ENCODE measurements at regions not wholly inside any gene's neighbourhood (a gene's known extent, or its start where the extent isn't known, plus 50 kb on each side); places are given as distances from the start of the nearest gene placed in this dataset.

DNA sequence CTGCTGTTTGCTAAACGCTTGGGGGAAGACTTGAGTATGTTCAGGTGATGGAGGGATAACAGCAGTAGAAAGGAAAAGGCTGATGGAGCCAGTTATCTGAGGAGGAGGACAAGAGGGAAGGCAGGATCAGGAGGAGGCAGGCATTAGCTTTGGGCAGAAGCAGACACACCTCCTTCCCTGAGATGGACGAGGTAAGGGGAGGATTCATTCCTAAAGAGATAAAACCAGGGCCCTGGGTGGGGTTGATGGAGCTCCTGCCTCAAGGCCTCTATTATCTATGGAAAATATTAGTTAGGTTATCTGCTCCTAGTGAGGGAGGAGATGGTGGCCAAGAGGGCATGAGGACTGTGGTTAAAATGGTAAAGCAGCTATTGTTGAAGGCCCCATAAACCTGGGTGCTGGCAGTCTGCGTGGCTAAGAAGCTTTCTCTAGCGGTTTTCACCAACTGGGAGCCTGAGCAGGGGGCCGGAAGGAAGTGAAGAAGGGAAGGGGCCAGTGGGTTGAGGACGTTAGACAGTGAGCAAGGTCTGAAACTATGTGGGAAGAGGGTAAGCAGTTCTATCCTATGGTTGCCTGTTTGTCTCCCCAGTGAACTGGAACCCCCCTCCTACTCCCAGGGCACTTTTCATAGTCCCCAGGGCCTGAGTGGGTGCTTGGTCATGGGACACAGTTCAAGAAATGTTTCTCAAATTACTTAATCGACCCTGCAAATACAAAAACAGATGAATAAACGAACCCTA, 56.6 kb upstream of the HK2 start:
- H3K79me2 ChIP-seq (ENCODE audit: control insufficient read depth, insufficient read depth, low read length) = no peaks in the 10 kb centered on the region
- ATAC-seq (ENCODE audit: low read depth) (no peak), DNase-seq (no peak)
- Mint-ChIP-seq H3K4me3 (no peak overlapping the region), H3K27ac (peak overlapping the region; percentile 20), H3K4me1 (peaks cover 12% of the 10 kb centered on the region), H3K9me3 (ENCODE audit: insufficient read depth) (no peaks in the 10 kb centered on the region), H3K27me3 (no peaks in the 10 kb centered on the region)
- no peaks in the 10 kb centered on the region for H4K20me1 ChIP-seq (ENCODE audit: control insufficient read depth, insufficient read depth, low read length, poor library complexity, severe bottlenecking)
- H3K9ac ChIP-seq (ENCODE audit: low read length) = no peak overlapping the region
- H3K4me1 ChIP-seq (ENCODE audit: control insufficient read depth in 2 of 2, insufficient read depth in 2 of 2, low read length in 2 of 2) = peaks cover 0 to 5% of the 10 kb centered on the region in 2 donors
- H3K27ac ChIP-seq (ENCODE audit: low read length in 2 of 2) = no peak overlapping the region
- peaks cover 0 to 3% (median 0%) of the 10 kb centered on the region in 4 experiments for H3K27me3 ChIP-seq (replicated peaks in 1 of 4; ENCODE audit: control extremely low read depth in 1 of 4, control insufficient read depth in 3 of 4, insufficient read depth in 4 of 4, low read length in 3 of 4)
- no peak overlapping the region for H3K4me3 ChIP-seq (ENCODE audit: control extremely low read depth in 1 of 5, extremely low read depth in 1 of 5, insufficient read depth in 1 of 5, low read depth in 2 of 5, low read length in 4 of 5)
- no peaks in the 10 kb centered on the region for H3K9me3 ChIP-seq (ENCODE audit: control extremely low read depth in 1 of 3, control insufficient read depth in 2 of 3, insufficient read depth in 1 of 3, low read length in 2 of 3)
- TF ChIP-seq, protein P1, sequence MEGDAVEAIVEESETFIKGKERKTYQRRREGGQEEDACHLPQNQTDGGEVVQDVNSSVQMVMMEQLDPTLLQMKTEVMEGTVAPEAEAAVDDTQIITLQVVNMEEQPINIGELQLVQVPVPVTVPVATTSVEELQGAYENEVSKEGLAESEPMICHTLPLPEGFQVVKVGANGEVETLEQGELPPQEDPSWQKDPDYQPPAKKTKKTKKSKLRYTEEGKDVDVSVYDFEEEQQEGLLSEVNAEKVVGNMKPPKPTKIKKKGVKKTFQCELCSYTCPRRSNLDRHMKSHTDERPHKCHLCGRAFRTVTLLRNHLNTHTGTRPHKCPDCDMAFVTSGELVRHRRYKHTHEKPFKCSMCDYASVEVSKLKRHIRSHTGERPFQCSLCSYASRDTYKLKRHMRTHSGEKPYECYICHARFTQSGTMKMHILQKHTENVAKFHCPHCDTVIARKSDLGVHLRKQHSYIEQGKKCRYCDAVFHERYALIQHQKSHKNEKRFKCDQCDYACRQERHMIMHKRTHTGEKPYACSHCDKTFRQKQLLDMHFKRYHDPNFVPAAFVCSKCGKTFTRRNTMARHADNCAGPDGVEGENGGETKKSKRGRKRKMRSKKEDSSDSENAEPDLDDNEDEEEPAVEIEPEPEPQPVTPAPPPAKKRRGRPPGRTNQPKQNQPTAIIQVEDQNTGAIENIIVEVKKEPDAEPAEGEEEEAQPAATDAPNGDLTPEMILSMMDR (IDR thresholded peaks at IDR 0.05) = no peak
- TF ChIP-seq EZH2 (IDR thresholded peaks at IDR 0.05; ENCODE audit: borderline replicate concordance, insufficient read depth, low read depth, low read length, poor library complexity, severe bottlenecking) = no peak
- CTCF ChIA-PET = no interaction called here
- no peak overlapping the region for H2AFZ ChIP-seq (ENCODE audit: insufficient read depth, low read depth, low read length, poor library complexity, severe bottlenecking)
- H3K4me2 ChIP-seq (replicated peaks; ENCODE audit: low read depth, low read length, poor library complexity, severe bottlenecking) = no peak overlapping the region
- intact Hi-C loops (cut with micrococcal nuclease) = no loop called here
- POLR2A ChIA-PET = no interaction called here
- no peaks in the 10 kb centered on the region for H3K36me3 ChIP-seq (replicated peaks in 1 of 2; ENCODE audit: control extremely low read depth in 1 of 2, control insufficient read depth in 1 of 2, extremely low read depth in 1 of 2, insufficient read depth in 2 of 2, low read length in 1 of 2)
- WGBS (ENCODE audit: insufficient coverage) = 63% methylated on average over 4 of the region's 8 CpGs

DNA sequence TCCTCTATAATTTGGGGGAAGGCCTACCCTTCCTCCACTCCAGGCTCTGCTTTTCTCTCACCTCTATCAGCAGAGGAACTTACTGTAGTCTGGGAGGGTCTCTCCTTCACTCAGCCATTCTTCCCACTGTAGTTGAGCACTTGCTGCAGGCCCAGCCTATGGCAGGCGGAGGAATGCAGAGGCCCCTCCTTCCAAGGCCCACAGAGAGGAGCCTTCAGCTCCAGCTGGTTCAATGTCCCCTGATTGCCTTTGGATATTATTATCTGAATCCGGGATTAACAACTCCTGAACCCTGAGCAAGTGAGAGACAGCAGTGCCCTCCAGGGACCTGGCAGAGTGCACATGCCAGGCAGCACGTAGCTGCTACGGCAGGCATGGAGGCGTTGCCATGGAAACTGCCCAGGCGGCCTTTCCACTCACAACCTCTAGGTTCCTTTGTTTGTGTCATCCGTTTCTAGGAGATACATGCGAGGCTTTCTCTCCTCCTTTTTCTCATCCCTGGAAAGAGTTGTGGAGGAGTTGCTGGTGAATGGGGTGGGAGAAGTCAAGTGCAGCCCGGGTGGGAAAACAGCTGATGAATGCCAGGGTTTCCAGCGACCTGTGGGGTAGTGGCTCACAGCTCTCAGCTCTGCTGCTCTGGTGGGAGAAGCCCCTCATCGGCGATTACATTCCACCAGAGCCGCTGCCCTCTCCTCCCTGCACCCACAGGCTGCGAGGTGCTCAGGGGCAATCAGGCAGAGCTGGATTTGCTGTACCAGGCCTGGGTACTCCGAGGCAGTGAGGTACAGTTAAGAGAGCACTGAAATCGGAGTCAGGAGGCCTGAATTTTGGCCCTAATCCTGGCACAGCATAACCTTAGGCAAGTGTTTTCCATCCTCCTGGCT, 55.3 kb upstream of the HK2 start:
- CTCF ChIA-PET = no interaction called here
- WGBS (ENCODE audit: insufficient coverage) = 83% methylated on average over 11 of the region's 16 CpGs

More for the DNA sequence above, 55.3 kb upstream of the HK2 start:
- H3K27ac Mint-ChIP-seq = no peak overlapping the region
- Histone ChIP-seq H3K9ac (ENCODE audit: low read length) (no peak overlapping the region), H3K27ac (ENCODE audit: low read length in 2 of 2) (no peak overlapping the region), H4K20me1 (ENCODE audit: control insufficient read depth, insufficient read depth, low read length, poor library complexity, severe bottlenecking) (no peaks in the 10 kb centered on the region), H3K4me2 (replicated peaks; ENCODE audit: low read depth, low read length, poor library complexity, severe bottlenecking) (no peak overlapping the region), H2AFZ (ENCODE audit: insufficient read depth, low read depth, low read length, poor library complexity, severe bottlenecking) (no peak overlapping the region), H3K79me2 (ENCODE audit: control insufficient read depth, insufficient read depth, low read length) (no peaks in the 10 kb centered on the region), H3K4me3 (ENCODE audit: control extremely low read depth in 1 of 5, extremely low read depth in 1 of 5, insufficient read depth in 1 of 5, low read depth in 2 of 5, low read length in 4 of 5) (no peak overlapping the region), H3K4me1 (ENCODE audit: control insufficient read depth in 2 of 2, insufficient read depth in 2 of 2, low read length in 2 of 2) (peaks cover 0 to 5% of the 10 kb centered on the region in 2 donors), H3K27me3 (replicated peaks in 1 of 4; ENCODE audit: control extremely low read depth in 1 of 4, control insufficient read depth in 3 of 4, insufficient read depth in 4 of 4, low read length in 3 of 4) (peaks cover 0 to 3% (median 0%) of the 10 kb centered on the region in 4 experiments), H3K9me3 (ENCODE audit: control extremely low read depth in 1 of 3, control insufficient read depth in 2 of 3, insufficient read depth in 1 of 3, low read length in 2 of 3) (no peaks in the 10 kb centered on the region), H3K36me3 (replicated peaks in 1 of 2; ENCODE audit: control extremely low read depth in 1 of 2, control insufficient read depth in 1 of 2, extremely low read depth in 1 of 2, insufficient read depth in 2 of 2, low read length in 1 of 2) (no peaks in the 10 kb centered on the region)
- no peak for ATAC-seq (ENCODE audit: low read depth)
- no peak overlapping the region for H3K4me3 Mint-ChIP-seq
- no peak for DNase-seq
- no peaks in the 10 kb centered on the region for H3K9me3 Mint-ChIP-seq (ENCODE audit: insufficient read depth)
- H3K27me3 Mint-ChIP-seq = peaks cover 4% of the 10 kb centered on the region
- POLR2A ChIA-PET = no interaction called here
- TF ChIP-seq, protein P1 (IDR thresholded peaks at IDR 0.05) = no peak
- no peak for TF ChIP-seq EZH2 (IDR thresholded peaks at IDR 0.05; ENCODE audit: borderline replicate concordance, insufficient read depth, low read depth, low read length, poor library complexity, severe bottlenecking)
- H3K4me1 Mint-ChIP-seq = peaks cover 12% of the 10 kb centered on the region
- intact Hi-C loops (cut with micrococcal nuclease) = no loop called here
